Testis (tissue), 2 donors: ENCODE measurements at regions not wholly inside any gene's neighbourhood (a gene's known extent, or its start where the extent isn't known, plus 50 kb on each side); places are given as distances from the start of the nearest gene placed in this dataset.

Experiments used
- CTCF ChIP-seq, 3 experiments: fragments of 450-650 bp in 2 of 3; fragments of 200-600 bp in 1 of 3; sonication (generic) in 1 of 3; IDR thresholded peaks; one replicate each; pipeline ENCODE4 v1.5.1; 2016 to 2019; ENCODE audit warnings: antibody characterized with exemption in 3 of 3, mild to moderate bottlenecking in 2 of 3, moderate library complexity in 1 of 3
- POLR2A ChIP-seq: fragments of 450-650 bp; IDR thresholded peaks from one replicate; pipeline ENCODE4 v1.6.1; 2017; ENCODE audit warnings: antibody characterized with exemption, mild to moderate bottlenecking, moderate library complexity

GRCh38 chr13:62659365-62659764 lies 1243.7 kb upstream of the PCDH20 start:
- TF ChIP-seq CTCF (IDR thresholded peaks at IDR 0.05) = no peak
- no peak for TF ChIP-seq POLR2A
